ENCODE measurements at regions not wholly inside any gene's neighbourhood (a gene's known extent, or its start where the extent isn't known, plus 50 kb on each side); places are given as distances from the start of the nearest gene placed in this dataset.

GRCh38 chr2:126187668-126188067 is 468.3 kb upstream of the GYPC start:
- 34% methylated on average over 4 of the region's 4 CpGs for WGBS (ENCODE audit: insufficient coverage, insufficient replicate concordance, low lambda C conversion rate, missing lambda C conversion rate)
- no peak for DNase-seq (ENCODE audit: low read depth, low spot score)
- ATAC-seq: no peak
- ChIA-PET RAD21 (ENCODE audit: unreplicated experiment) (no interaction called here), SMC1A (ENCODE audit: uncharacterized antibody, unreplicated experiment) (no interaction called here), POLR2A (no interaction called here), CTCF (no interaction called here)
- Histone ChIP-seq H3K4me2 (ENCODE audit: control insufficient read depth, insufficient read depth) (no peak overlapping the region), H3K36me3 (ENCODE audit: control insufficient read depth in 2 of 2, insufficient read depth in 2 of 2, low read length in 1 of 2) (no peaks in the 10 kb centered on the region), H3K9ac (ENCODE audit: control insufficient read depth, insufficient read depth, low read length) (no peak overlapping the region), H2AFZ (ENCODE audit: control insufficient read depth, low read depth, low read length) (no peak overlapping the region), H3K79me2 (ENCODE audit: control insufficient read depth, insufficient read depth, low read length) (no peaks in the 10 kb centered on the region), H3K4me3 (no peak overlapping the region), H3K9me3 (replicated peaks; ENCODE audit: control insufficient read depth, insufficient read depth, low read length) (no peaks in the 10 kb centered on the region), H3K27ac (ENCODE audit: control insufficient read depth, insufficient read depth) (no peak overlapping the region), H3K4me1 (ENCODE audit: control insufficient read depth, insufficient read depth, low read length) (no peaks in the 10 kb centered on the region), H3K27me3 (replicated peaks in 1 of 2; ENCODE audit: control insufficient read depth in 2 of 2, insufficient read depth in 2 of 2, low read length in 1 of 2) (no peaks in the 10 kb centered on the region), H4K20me1 (ENCODE audit: control insufficient read depth, insufficient read depth) (no peaks in the 10 kb centered on the region)
- no peak for TF ChIP-seq SREBF1 (IDR thresholded peaks at IDR 0.05; ENCODE audit: low read length)
- TF ChIP-seq PML (IDR thresholded peaks at IDR 0.05; ENCODE audit: low read length): no peak
- TF ChIP-seq ATF7 (IDR thresholded peaks at IDR 0.05; ENCODE audit: low read depth): no peak
- TF ChIP-seq SMAD5 (IDR thresholded peaks at IDR 0.05; ENCODE audit: low read depth): no peak
- no peak for TF ChIP-seq CHD4 (IDR thresholded peaks at IDR 0.05)
- no peak for TF ChIP-seq POLR2AphosphoS2 (IDR thresholded peaks at IDR 0.05; ENCODE audit: low read depth, low read length)
- TF ChIP-seq NR2C2 (IDR thresholded peaks at IDR 0.05; ENCODE audit: borderline replicate concordance, control insufficient read depth, insufficient read length, low read depth): no peak
- no peak for TF ChIP-seq SIN3A (IDR thresholded peaks at IDR 0.05; ENCODE audit: low read depth, low read length)
- TF ChIP-seq TARDBP (IDR thresholded peaks at IDR 0.05; ENCODE audit: borderline replicate concordance): no peak
- no peak for TF ChIP-seq KLF5 (IDR thresholded peaks at IDR 0.05; ENCODE audit: partially characterized antibody)
- no peak for TF ChIP-seq SRF (IDR thresholded peaks at IDR 0.05; ENCODE audit: low read depth in 2 of 2, low read length in 2 of 2)
- TF ChIP-seq SUZ12 (IDR thresholded peaks at IDR 0.05; ENCODE audit: unreplicated experiment): no peak
- no peak for TF ChIP-seq TAF1 (IDR thresholded peaks at IDR 0.05; ENCODE audit: borderline replicate concordance, low read depth, low read length)
- no peak for TF ChIP-seq ZBTB40 (IDR thresholded peaks at IDR 0.05; ENCODE audit: borderline replicate concordance)
- no peak for TF ChIP-seq BCL3 (IDR thresholded peaks at IDR 0.05; ENCODE audit: borderline replicate concordance, insufficient read depth, low read depth, low read length, poor library complexity, severe bottlenecking)
- no peak for TF ChIP-seq CTCF (IDR thresholded peaks at IDR 0.05 in 2 of 3, conservative IDR thresholded peaks at IDR 0.05 in 1 of 3; ENCODE audit: control insufficient read depth in 2 of 3, extremely low read depth in 1 of 3, insufficient read depth in 1 of 3, low read depth in 3 of 3, low read length in 3 of 3)
- no peak for FAIRE-seq
- BruUV-seq (replicated peaks): no TSS peak
- in situ Hi-C loops (cut with MboI): no loop called here
- intact Hi-C loops (cut with micrococcal nuclease; ENCODE audit: unreplicated experiment): no loop called here

Data from GM12878 (cell line).